ENCODE measurements at regions not wholly inside any gene's neighbourhood (a gene's known extent, or its start where the extent isn't known, plus 50 kb on each side); places are given as distances from the start of the nearest gene placed in this dataset.

- ATAC-seq (replicated peaks; ENCODE audit: extremely low read depth, poor library complexity, severe bottlenecking), result no peak
- Mint-ChIP-seq H3K4me1 (no peaks in the 10 kb centered on the region), H3K27me3 (peaks cover 7% of the 10 kb centered on the region), H3K36me3 (ENCODE audit: insufficient read depth) (no peaks in the 10 kb centered on the region), H3K4me3 (no peak overlapping the region), H3K9me3 (no peaks in the 10 kb centered on the region), H3K27ac (ENCODE audit: low read depth) (no peak overlapping the region)
- no peak for DNase-seq (ENCODE audit: low spot score in 2 of 2)
Measured at GRCh38 chr12:102753802-102754201, 163.2 kb downstream of the PAH start.

GRCh38 chr12:102748704-102749103 is 168.3 kb downstream of the PAH start:
- DNase-seq (ENCODE audit: low spot score in 2 of 2) (no peak), ATAC-seq (replicated peaks; ENCODE audit: extremely low read depth, poor library complexity, severe bottlenecking) (no peak)
- Mint-ChIP-seq H3K36me3 (ENCODE audit: insufficient read depth) (no peaks in the 10 kb centered on the region), H3K9me3 (no peaks in the 10 kb centered on the region), H3K4me3 (no peak overlapping the region), H3K27ac (ENCODE audit: low read depth) (no peak overlapping the region), H3K27me3 (peaks cover 14% of the 10 kb centered on the region), H3K4me1 (no peaks in the 10 kb centered on the region)

- peaks cover 14% of the 10 kb centered on the region for H3K27me3 Mint-ChIP-seq
- no peak overlapping the region for H3K27ac Mint-ChIP-seq (ENCODE audit: low read depth)
- no peaks in the 10 kb centered on the region for H3K4me1 Mint-ChIP-seq
- DNase-seq (ENCODE audit: low spot score in 2 of 2) (no peak), ATAC-seq (replicated peaks; ENCODE audit: extremely low read depth, poor library complexity, severe bottlenecking) (no peak)
- H3K36me3 Mint-ChIP-seq (ENCODE audit: insufficient read depth), result no peaks in the 10 kb centered on the region
- H3K9me3 Mint-ChIP-seq, result no peaks in the 10 kb centered on the region
- H3K4me3 Mint-ChIP-seq, result no peak overlapping the region
Measured at GRCh38 chr12:102746963-102747362, 170.1 kb downstream of the PAH start.

GRCh38 chr12:102745971-102746600 is 171.0 kb downstream of the PAH start:
- Mint-ChIP-seq H3K27ac (ENCODE audit: low read depth) (no peak overlapping the region), H3K4me1 (no peaks in the 10 kb centered on the region), H3K4me3 (no peak overlapping the region), H3K9me3 (no peaks in the 10 kb centered on the region), H3K36me3 (ENCODE audit: insufficient read depth) (no peaks in the 10 kb centered on the region), H3K27me3 (peaks cover 14% of the 10 kb centered on the region)
- ATAC-seq (replicated peaks; ENCODE audit: extremely low read depth, poor library complexity, severe bottlenecking) (no peak), DNase-seq (ENCODE audit: low spot score in 2 of 2) (no peak)

- no peak overlapping the region for H3K4me3 Mint-ChIP-seq
- H3K36me3 Mint-ChIP-seq (ENCODE audit: insufficient read depth), result no peaks in the 10 kb centered on the region
- ATAC-seq (replicated peaks; ENCODE audit: extremely low read depth, poor library complexity, severe bottlenecking) (no peak), DNase-seq (ENCODE audit: low spot score in 2 of 2) (no peak)
- no peaks in the 10 kb centered on the region for H3K4me1 Mint-ChIP-seq
- no peak overlapping the region for H3K27ac Mint-ChIP-seq (ENCODE audit: low read depth)
- no peaks in the 10 kb centered on the region for H3K9me3 Mint-ChIP-seq
- H3K27me3 Mint-ChIP-seq, result peaks cover 14% of the 10 kb centered on the region
Measured at GRCh38 chr12:102741196-102741595, 175.8 kb downstream of the PAH start.

GRCh38 chr12:102740141-102740955 is 176.7 kb downstream of the PAH start:
- H3K27ac Mint-ChIP-seq (ENCODE audit: low read depth), result no peak overlapping the region
- H3K4me3 Mint-ChIP-seq, result no peak overlapping the region
- H3K9me3 Mint-ChIP-seq, result no peaks in the 10 kb centered on the region
- DNase-seq (ENCODE audit: low spot score in 2 of 2) (no peak), ATAC-seq (replicated peaks; ENCODE audit: extremely low read depth, poor library complexity, severe bottlenecking) (no peak)
- no peaks in the 10 kb centered on the region for H3K36me3 Mint-ChIP-seq (ENCODE audit: insufficient read depth)
- H3K27me3 Mint-ChIP-seq, result peaks cover 8% of the 10 kb centered on the region
- peaks cover 4% of the 10 kb centered on the region for H3K4me1 Mint-ChIP-seq

GRCh38 chr12:102736328-102736727 is 180.7 kb downstream of the PAH start:
- Mint-ChIP-seq H3K36me3 (ENCODE audit: insufficient read depth) (peaks cover 3% of the 10 kb centered on the region), H3K4me1 (peaks cover 9% of the 10 kb centered on the region), H3K4me3 (no peak overlapping the region), H3K27me3 (no peaks in the 10 kb centered on the region), H3K27ac (ENCODE audit: low read depth) (no peak overlapping the region), H3K9me3 (no peaks in the 10 kb centered on the region)
- ATAC-seq (replicated peaks; ENCODE audit: extremely low read depth, poor library complexity, severe bottlenecking) (no peak), DNase-seq (ENCODE audit: low spot score in 2 of 2) (no peak)

GRCh38 chr12:102735104-102735503 is 181.9 kb downstream of the PAH start:
- H3K4me1 Mint-ChIP-seq, result peaks cover 9% of the 10 kb centered on the region
- ATAC-seq (replicated peaks; ENCODE audit: extremely low read depth, poor library complexity, severe bottlenecking), result peak; percentile 24
- no peak overlapping the region for H3K4me3 Mint-ChIP-seq
- no peaks in the 10 kb centered on the region for H3K27me3 Mint-ChIP-seq
- no peak for DNase-seq (ENCODE audit: low spot score in 2 of 2)
- no peaks in the 10 kb centered on the region for H3K9me3 Mint-ChIP-seq
- peaks cover 3% of the 10 kb centered on the region for H3K36me3 Mint-ChIP-seq (ENCODE audit: insufficient read depth)
- H3K27ac Mint-ChIP-seq (ENCODE audit: low read depth), result peak overlapping the region; percentile 17

GRCh38 chr12:102730996-102731395 is 186.0 kb downstream of the PAH start:
- H3K27me3 Mint-ChIP-seq, result no peaks in the 10 kb centered on the region
- ATAC-seq (replicated peaks; ENCODE audit: extremely low read depth, poor library complexity, severe bottlenecking) (no peak), DNase-seq (ENCODE audit: low spot score in 2 of 2) (no peak)
- H3K4me3 Mint-ChIP-seq, result no peak overlapping the region
- H3K4me1 Mint-ChIP-seq, result peaks cover 9% of the 10 kb centered on the region
- no peak overlapping the region for H3K27ac Mint-ChIP-seq (ENCODE audit: low read depth)
- peaks cover 3% of the 10 kb centered on the region for H3K36me3 Mint-ChIP-seq (ENCODE audit: insufficient read depth)
- H3K9me3 Mint-ChIP-seq, result no peaks in the 10 kb centered on the region

- no peaks in the 10 kb centered on the region for H3K4me1 Mint-ChIP-seq
- no peak overlapping the region for H3K27ac Mint-ChIP-seq (ENCODE audit: low read depth)
- DNase-seq (ENCODE audit: low spot score in 2 of 2) (no peak), ATAC-seq (replicated peaks; ENCODE audit: extremely low read depth, poor library complexity, severe bottlenecking) (no peak)
- H3K4me3 Mint-ChIP-seq, result no peak overlapping the region
- H3K27me3 Mint-ChIP-seq, result no peaks in the 10 kb centered on the region
- H3K36me3 Mint-ChIP-seq (ENCODE audit: insufficient read depth), result no peaks in the 10 kb centered on the region
- H3K9me3 Mint-ChIP-seq, result no peaks in the 10 kb centered on the region
Measured at GRCh38 chr12:102728506-102729242, 188.4 kb downstream of the PAH start.

GRCh38 chr12:102726686-102727085 is 190.4 kb downstream of the PAH start:
- no peaks in the 10 kb centered on the region for H3K4me1 Mint-ChIP-seq
- DNase-seq (ENCODE audit: low spot score in 2 of 2) (no peak), ATAC-seq (replicated peaks; ENCODE audit: extremely low read depth, poor library complexity, severe bottlenecking) (no peak)
- H3K27me3 Mint-ChIP-seq, result no peaks in the 10 kb centered on the region
- H3K36me3 Mint-ChIP-seq (ENCODE audit: insufficient read depth), result no peaks in the 10 kb centered on the region
- H3K27ac Mint-ChIP-seq (ENCODE audit: low read depth), result no peak overlapping the region
- H3K4me3 Mint-ChIP-seq, result no peak overlapping the region
- no peaks in the 10 kb centered on the region for H3K9me3 Mint-ChIP-seq

- DNase-seq (ENCODE audit: low spot score in 2 of 2) (no peak), ATAC-seq (replicated peaks; ENCODE audit: extremely low read depth, poor library complexity, severe bottlenecking) (no peak)
- no peaks in the 10 kb centered on the region for H3K4me1 Mint-ChIP-seq
- H3K36me3 Mint-ChIP-seq (ENCODE audit: insufficient read depth), result no peaks in the 10 kb centered on the region
- no peaks in the 10 kb centered on the region for H3K27me3 Mint-ChIP-seq
- H3K4me3 Mint-ChIP-seq, result no peak overlapping the region
- H3K9me3 Mint-ChIP-seq, result no peaks in the 10 kb centered on the region
- no peak overlapping the region for H3K27ac Mint-ChIP-seq (ENCODE audit: low read depth)
Measured at GRCh38 chr12:102722147-102722546, 194.9 kb downstream of the PAH start.

- no peak overlapping the region for H3K27ac Mint-ChIP-seq (ENCODE audit: low read depth)
- no peak for ATAC-seq (replicated peaks; ENCODE audit: extremely low read depth, poor library complexity, severe bottlenecking)
- H3K27me3 Mint-ChIP-seq, result peaks cover 30% of the 10 kb centered on the region
- H3K4me3 Mint-ChIP-seq, result no peak overlapping the region
- peaks cover 2% of the 10 kb centered on the region for H3K36me3 Mint-ChIP-seq (ENCODE audit: insufficient read depth)
- no peaks in the 10 kb centered on the region for H3K9me3 Mint-ChIP-seq
- no peak for DNase-seq (ENCODE audit: low spot score in 2 of 2)
- no peaks in the 10 kb centered on the region for H3K4me1 Mint-ChIP-seq
Measured at GRCh38 chr12:102708108-102708507, 208.9 kb downstream of the PAH start.

Data from central memory CD8-positive, alpha-beta T cell (primary cell).